Transverse colon (tissue), 4 donors: ENCODE measurements at regions not wholly inside any gene's neighbourhood (a gene's known extent, or its start where the extent isn't known, plus 50 kb on each side); places are given as distances from the start of the nearest gene placed in this dataset.

Source experiments
- DNase-seq: peaks from one replicate; pipeline ENCODE4 v3.0.0-alpha.2; 2019
- H3K27ac ChIP-seq, 4 donors: fragments of 200-600 bp; sonication (generic); 2 replicates each; pipeline ENCODE4 v1.5.1; 2016 to 2018; ENCODE audit warnings: inconsistent platforms in 4 of 4
- H3K27me3 ChIP-seq: fragments of 200-600 bp; sonication (generic); 2 replicates; pipeline ENCODE4 v1.5.1; 2017; ENCODE audit warnings: inconsistent platforms
- H3K36me3 ChIP-seq, 4 donors: fragments of 200-600 bp; sonication (generic); 2 replicates each; pipeline ENCODE4 v1.5.1; 2017 to 2019; ENCODE audit warnings: inconsistent platforms in 4 of 4
- H3K4me1 ChIP-seq, 4 donors: fragments of 200-600 bp; sonication (generic); 2 replicates each; pipeline ENCODE4 v1.5.1; 2017 to 2020; ENCODE audit warnings: inconsistent platforms in 4 of 4
- H3K4me3 ChIP-seq, 4 donors: fragments of 200-600 bp; sonication (generic); 1 replicate in 1 of 4; 2 replicates in 3 of 4; pipeline versions ENCODE4 v1.5.1 to v1.6.1; 2017 to 2019; ENCODE audit warnings: inconsistent platforms in 4 of 4
- H3K9me3 ChIP-seq, 2 donors: fragments of 200-600 bp; sonication (generic); 2 replicates each; pipeline ENCODE4 v1.5.1; 2017 to 2019; ENCODE audit warnings: inconsistent platforms in 2 of 2
- EP300 ChIP-seq: sonication (generic); formaldehyde crosslinking; IDR thresholded peaks from one replicate; pipeline ENCODE4 v1.6.1; 2017; ENCODE audit warnings: antibody characterized with exemption, low read depth
- POLR2A ChIP-seq: fragments of 450-650 bp; IDR thresholded peaks from one replicate; pipeline ENCODE4 v1.6.1; 2016; ENCODE audit warnings: antibody characterized with exemption, mild to moderate bottlenecking, moderate library complexity
- POLR2AphosphoS5 ChIP-seq, 3 donors: sonication (generic); formaldehyde crosslinking; IDR thresholded peaks; one replicate each; pipeline ENCODE4 v1.6.1; 2016; ENCODE audit warnings: antibody characterized with exemption in 3 of 3
- WGBS, 2 donors: methylation state at CpG; one replicate each; pipeline ENCODE4 v1.1.5; 2018; ENCODE audit warnings: low coverage in 1 of 2; 5-methylcytosine and 5-hydroxymethylcytosine counted together
- in situ Hi-C, 4 donors: fragments of 200-750 bp; cut with MboI; loops; one replicate each; pipeline versions ENCODE4 v1.15.0 to v1.15.1; 2017; ENCODE audit warnings: low sequenced_read_pairs in 3 of 4, low pct_ligation_motif_present in 1 of 4, low pct_unique_long_range_greater_than_20kb in 1 of 4
- intact Hi-C: fragments of 100-400 bp; cut with DNase I; formaldehyde crosslinking; loops from one replicate; pipeline ENCODE4 v1.15.1; 2023; ENCODE audit warnings: low total_unique reads
- TF ChIP-seq, protein P1 (sequence below), 5 experiments: fragments of 200-600 bp in 3 of 5; fragments of 450-650 bp in 2 of 5; sonication (generic) in 3 of 5; IDR thresholded peaks; 1 replicate in 2 of 5; 2 replicates in 3 of 5; pipeline ENCODE4 v1.5.1; 2016 to 2017; ENCODE audit warnings: antibody characterized with exemption in 5 of 5, inconsistent platforms in 3 of 5, mild to moderate bottlenecking in 2 of 5, moderate library complexity in 1 of 5

DNA sequence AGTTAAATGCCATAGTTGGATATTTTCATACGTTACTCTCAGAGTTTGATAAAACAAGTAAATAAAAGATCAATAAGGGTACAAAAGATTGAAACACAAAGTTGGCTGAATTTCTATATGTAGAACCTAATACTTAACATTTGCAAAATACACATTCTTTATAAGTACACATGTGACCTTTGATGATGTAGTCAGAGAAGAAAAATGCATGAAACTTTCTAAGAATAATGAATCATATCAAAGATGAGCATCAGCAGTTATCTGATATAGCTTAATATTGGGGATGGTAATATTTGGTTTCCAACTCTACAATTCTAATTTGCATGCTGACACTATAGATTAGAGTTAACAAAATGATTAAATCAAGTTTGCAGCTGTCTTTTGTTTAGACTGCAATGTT, 188.0 kb upstream of the TGFBR2 start:
- no peak overlapping the region for H3K4me3 ChIP-seq
- in situ Hi-C loops: no loop called here
- H3K4me1 ChIP-seq: no peaks in the 10 kb centered on the region
- H3K36me3 ChIP-seq: no peaks in the 10 kb centered on the region
- no peaks in the 10 kb centered on the region for H3K27me3 ChIP-seq
- 78 to 87% methylated on average over 1 of the region's 1 CpG for WGBS, 2 donors
- no peak overlapping the region for H3K27ac ChIP-seq
- no peak for TF ChIP-seq POLR2A
- TF ChIP-seq POLR2AphosphoS5 (IDR thresholded peaks at IDR 0.05): no peak
- no peak for TF ChIP-seq EP300
- TF ChIP-seq, protein P1, sequence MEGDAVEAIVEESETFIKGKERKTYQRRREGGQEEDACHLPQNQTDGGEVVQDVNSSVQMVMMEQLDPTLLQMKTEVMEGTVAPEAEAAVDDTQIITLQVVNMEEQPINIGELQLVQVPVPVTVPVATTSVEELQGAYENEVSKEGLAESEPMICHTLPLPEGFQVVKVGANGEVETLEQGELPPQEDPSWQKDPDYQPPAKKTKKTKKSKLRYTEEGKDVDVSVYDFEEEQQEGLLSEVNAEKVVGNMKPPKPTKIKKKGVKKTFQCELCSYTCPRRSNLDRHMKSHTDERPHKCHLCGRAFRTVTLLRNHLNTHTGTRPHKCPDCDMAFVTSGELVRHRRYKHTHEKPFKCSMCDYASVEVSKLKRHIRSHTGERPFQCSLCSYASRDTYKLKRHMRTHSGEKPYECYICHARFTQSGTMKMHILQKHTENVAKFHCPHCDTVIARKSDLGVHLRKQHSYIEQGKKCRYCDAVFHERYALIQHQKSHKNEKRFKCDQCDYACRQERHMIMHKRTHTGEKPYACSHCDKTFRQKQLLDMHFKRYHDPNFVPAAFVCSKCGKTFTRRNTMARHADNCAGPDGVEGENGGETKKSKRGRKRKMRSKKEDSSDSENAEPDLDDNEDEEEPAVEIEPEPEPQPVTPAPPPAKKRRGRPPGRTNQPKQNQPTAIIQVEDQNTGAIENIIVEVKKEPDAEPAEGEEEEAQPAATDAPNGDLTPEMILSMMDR (IDR thresholded peaks at IDR 0.05): no peak
- DNase-seq: no peak
- no peaks in the 10 kb centered on the region for H3K9me3 ChIP-seq
- intact Hi-C loops: no loop called here

DNA sequence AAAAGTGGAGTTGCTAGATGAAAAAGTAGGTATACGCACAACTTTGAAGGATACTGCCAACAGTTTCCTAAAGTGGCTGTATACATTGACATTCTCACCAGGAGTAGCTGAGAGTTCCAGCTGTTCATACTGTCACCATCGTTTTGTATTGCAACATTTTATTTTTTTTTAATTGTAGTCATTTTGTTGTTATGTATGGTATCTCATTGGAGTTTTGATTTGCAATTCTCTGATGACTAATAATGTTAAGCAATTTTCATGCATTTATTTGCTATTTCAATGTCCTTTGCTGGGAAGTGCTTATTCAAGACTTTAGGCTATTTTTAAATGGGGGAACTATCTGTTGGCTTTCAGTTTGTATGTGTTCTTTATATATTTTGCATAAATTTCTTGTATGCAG, 185.1 kb upstream of the TGFBR2 start:
- Histone ChIP-seq H3K27me3 (no peaks in the 10 kb centered on the region), H3K4me1 (peaks cover 0 to 6% (median 0%) of the 10 kb centered on the region in 4 donors), H3K27ac (no peak overlapping the region), H3K4me3 (no peak overlapping the region), H3K36me3 (no peaks in the 10 kb centered on the region), H3K9me3 (no peaks in the 10 kb centered on the region)
- DNase-seq: no peak
- no peak for TF ChIP-seq EP300
- peak in 1 of 3 donors; percentile 9 for TF ChIP-seq POLR2AphosphoS5 (IDR thresholded peaks at IDR 0.05)
- intact Hi-C loops: no loop called here
- in situ Hi-C loops: no loop called here
- 75 to 79% methylated on average over 2 of the region's 2 CpGs for WGBS, 2 donors

DNA sequence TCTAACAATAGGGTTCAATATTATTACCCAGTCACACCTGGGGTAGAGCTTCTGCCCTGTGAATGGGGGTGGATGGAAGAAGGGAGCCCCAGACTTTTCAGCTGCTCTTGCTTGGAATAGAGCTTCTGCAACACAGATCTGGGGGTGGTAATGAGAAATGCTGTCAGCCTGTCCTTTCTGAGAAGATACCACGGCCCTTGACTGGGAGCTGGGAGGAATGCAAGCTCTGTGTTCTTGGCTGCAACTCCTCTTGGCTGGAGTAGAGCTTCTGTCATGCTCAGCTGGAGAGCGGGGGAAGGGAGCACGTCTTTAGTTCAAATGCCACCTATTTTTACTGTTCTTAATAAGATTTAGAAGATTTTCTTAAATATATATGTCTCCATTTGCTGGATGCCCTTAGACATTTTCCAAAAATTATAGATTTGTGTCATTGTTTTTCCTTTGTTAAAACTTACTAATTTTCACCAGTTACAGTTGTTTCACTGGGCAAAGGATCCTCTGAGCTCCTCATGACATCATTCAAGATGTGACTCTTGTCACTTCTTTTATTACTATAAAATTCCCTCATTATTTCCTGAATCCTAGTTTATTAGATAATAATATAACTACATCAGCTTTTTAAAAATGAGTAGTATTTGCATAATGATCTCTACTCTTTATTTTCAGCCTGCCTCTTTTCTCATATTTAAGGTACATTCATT, 180.0 kb upstream of the TGFBR2 start:
- in situ Hi-C loops: no loop called here
- Histone ChIP-seq H3K9me3 (no peaks in the 10 kb centered on the region), H3K27me3 (no peaks in the 10 kb centered on the region), H3K4me1 (peaks cover 0 to 6% (median 0%) of the 10 kb centered on the region in 4 donors), H3K4me3 (no peak overlapping the region), H3K36me3 (no peaks in the 10 kb centered on the region), H3K27ac (peak overlapping the region in 3 of 4 donors; percentile 10 to 65 (median 40))
- DNase-seq: peak; percentile 27
- TF ChIP-seq, protein P1 (IDR thresholded peaks at IDR 0.05): no peak
- TF ChIP-seq POLR2AphosphoS5 (IDR thresholded peaks at IDR 0.05): peak in 2 of 3 donors; percentile 48 to 49
- 39 to 80% methylated on average over 1 to 3 of the region's 3 CpGs for WGBS, 2 donors
- intact Hi-C loops: no loop called here

DNA sequence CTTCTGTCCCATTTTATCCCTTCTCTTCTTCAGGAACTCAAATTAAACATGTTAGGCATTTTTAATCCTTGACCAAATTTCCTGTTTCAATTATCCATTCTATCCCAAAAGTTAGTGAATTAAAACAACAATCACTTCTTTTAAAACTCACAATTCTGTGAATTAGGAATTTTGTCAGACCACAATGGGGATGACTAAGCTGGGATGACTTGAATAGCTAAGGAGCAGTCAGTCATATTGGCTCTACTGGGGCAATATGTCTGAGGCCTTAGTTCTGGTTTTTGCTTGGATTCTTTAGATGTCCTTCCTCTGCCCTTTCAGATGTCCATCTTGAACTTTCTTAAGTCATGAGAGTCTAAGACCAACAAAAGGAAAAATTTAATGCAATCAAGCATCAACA, 178.2 kb upstream of the TGFBR2 start:
- DNase-seq: no peak
- Histone ChIP-seq H3K27me3 (no peaks in the 10 kb centered on the region), H3K9me3 (no peaks in the 10 kb centered on the region), H3K36me3 (no peaks in the 10 kb centered on the region), H3K4me1 (peaks cover 0 to 6% (median 0%) of the 10 kb centered on the region in 4 donors), H3K27ac (no peak overlapping the region), H3K4me3 (no peak overlapping the region)
- in situ Hi-C loops: no loop called here
- intact Hi-C loops: no loop called here
- TF ChIP-seq POLR2AphosphoS5 (IDR thresholded peaks at IDR 0.05): no peak
- TF ChIP-seq, protein P1 (IDR thresholded peaks at IDR 0.05): no peak
- TF ChIP-seq POLR2A: no peak
- TF ChIP-seq EP300: no peak

DNA sequence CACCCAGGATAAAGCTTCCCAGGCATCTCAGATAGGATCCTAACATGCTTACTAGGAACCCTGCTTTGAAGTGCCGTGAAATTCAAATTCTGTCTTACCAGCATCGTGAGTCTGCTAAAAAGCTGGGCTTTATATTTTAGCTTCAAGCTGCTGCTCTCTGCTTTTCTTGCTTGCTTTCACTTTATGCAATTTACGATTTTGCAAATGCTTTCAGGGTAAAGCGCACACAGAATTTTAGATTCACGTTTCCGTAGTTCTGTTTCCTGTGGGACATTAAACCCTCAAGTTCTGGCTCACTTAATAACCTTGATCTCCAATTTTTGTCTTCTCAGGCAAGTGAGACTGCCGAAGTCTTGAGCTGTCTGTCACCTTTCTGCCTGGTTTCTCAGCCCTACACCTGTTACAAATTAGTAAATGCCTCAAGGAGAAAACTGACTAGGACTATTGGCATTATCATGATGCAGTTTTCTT, 170.5 kb upstream of the TGFBR2 start:
- TF ChIP-seq, protein P1 (IDR thresholded peaks at IDR 0.05): no peak
- no peak for TF ChIP-seq POLR2A
- TF ChIP-seq POLR2AphosphoS5 (IDR thresholded peaks at IDR 0.05): no peak
- no peak for TF ChIP-seq EP300
- H3K9me3 ChIP-seq: no peaks in the 10 kb centered on the region
- no peak for DNase-seq
- H3K4me3 ChIP-seq: peak overlapping the region in 1 of 4 donors; percentile 16
- no peaks in the 10 kb centered on the region for H3K36me3 ChIP-seq
- peaks cover 3 to 26% (median 6%) of the 10 kb centered on the region in 4 donors for H3K4me1 ChIP-seq
- 62 to 67% methylated on average over 2 to 7 of the region's 7 CpGs for WGBS, 2 donors
- intact Hi-C loops (no loop called here), in situ Hi-C loops (no loop called here)
- peak overlapping the region; percentile 42 to 81 (median 61) for H3K27ac ChIP-seq
- H3K27me3 ChIP-seq: no peaks in the 10 kb centered on the region
